Fibroblast of the aortic adventitia (primary cell): ENCODE measurements at regions not wholly inside any gene's neighbourhood (a gene's known extent, or its start where the extent isn't known, plus 50 kb on each side); places are given as distances from the start of the nearest gene placed in this dataset.

Experiments used
- DNase-seq: peaks from one replicate; pipeline ENCODE4 v3.0.0-alpha.2; 2010; ENCODE audit warnings: low read depth
- H3K4me3 ChIP-seq: 2 replicates; pipeline ENCODE4 v1.5.1; 2011; ENCODE audit warnings: low read depth, mild to moderate bottlenecking, control low read depth, low read length, moderate library complexity
- CTCF ChIP-seq: IDR thresholded peaks from 2 replicates; pipeline ENCODE4 v1.5.1; 2011; ENCODE audit warnings: mild to moderate bottlenecking, low read length, control low read depth, inconsistent platforms; ENCODE audit not compliant: insufficient read depth

GRCh38 chr5:33339413-33339812 lies 101.4 kb upstream of the TARS1 start:
- no peak for TF ChIP-seq CTCF
- H3K4me3 ChIP-seq = no peak overlapping the region
- DNase-seq = no peak

- H3K4me3 ChIP-seq = no peak overlapping the region
- no peak for TF ChIP-seq CTCF
- DNase-seq = no peak
Measured at GRCh38 chr5:33340195-33340594, 100.6 kb upstream of the TARS1 start.

GRCh38 chr5:33341351-33341750 lies 99.4 kb upstream of the TARS1 start:
- no peak overlapping the region for H3K4me3 ChIP-seq
- no peak for TF ChIP-seq CTCF
- DNase-seq = no peak

- no peak for TF ChIP-seq CTCF
- peak; percentile 96 for DNase-seq
- H3K4me3 ChIP-seq = no peak overlapping the region
Measured at GRCh38 chr5:33343676-33344327, 97.0 kb upstream of the TARS1 start.

GRCh38 chr5:33346534-33346933 lies 94.2 kb upstream of the TARS1 start:
- no peak overlapping the region for H3K4me3 ChIP-seq
- no peak for DNase-seq
- no peak for TF ChIP-seq CTCF

GRCh38 chr5:33361781-33362180 lies 79.0 kb upstream of the TARS1 start:
- no peak overlapping the region for H3K4me3 ChIP-seq
- TF ChIP-seq CTCF = no peak
- DNase-seq = peak; percentile 79

- peak; percentile 97 for DNase-seq
- H3K4me3 ChIP-seq = no peak overlapping the region
- TF ChIP-seq CTCF = peak; percentile 2
Measured at GRCh38 chr5:33362915-33363314, 77.8 kb upstream of the TARS1 start.
